GM18507 (cell line): ENCODE measurements at regions not wholly inside any gene's neighbourhood (a gene's known extent, or its start where the extent isn't known, plus 50 kb on each side); places are given as distances from the start of the nearest gene placed in this dataset.

Source experiments
- DNase-seq: peaks from one replicate; pipeline ENCODE4 v3.0.0; 2011; ENCODE audit warnings: low read depth; ENCODE audit not compliant: insufficient read length; ENCODE audit errors: extremely low spot score
- FAIRE-seq: peaks from 2 replicates; lab custom pipeline; 2011; peaks lifted over from hg19 to GRCh38; lab: Jason Lieb, UNC

- FAIRE-seq (no peak), DNase-seq (no peak)
Measured at GRCh38 chr10:29860166-29860565, 199.2 kb downstream of the JCAD start.

DNA sequence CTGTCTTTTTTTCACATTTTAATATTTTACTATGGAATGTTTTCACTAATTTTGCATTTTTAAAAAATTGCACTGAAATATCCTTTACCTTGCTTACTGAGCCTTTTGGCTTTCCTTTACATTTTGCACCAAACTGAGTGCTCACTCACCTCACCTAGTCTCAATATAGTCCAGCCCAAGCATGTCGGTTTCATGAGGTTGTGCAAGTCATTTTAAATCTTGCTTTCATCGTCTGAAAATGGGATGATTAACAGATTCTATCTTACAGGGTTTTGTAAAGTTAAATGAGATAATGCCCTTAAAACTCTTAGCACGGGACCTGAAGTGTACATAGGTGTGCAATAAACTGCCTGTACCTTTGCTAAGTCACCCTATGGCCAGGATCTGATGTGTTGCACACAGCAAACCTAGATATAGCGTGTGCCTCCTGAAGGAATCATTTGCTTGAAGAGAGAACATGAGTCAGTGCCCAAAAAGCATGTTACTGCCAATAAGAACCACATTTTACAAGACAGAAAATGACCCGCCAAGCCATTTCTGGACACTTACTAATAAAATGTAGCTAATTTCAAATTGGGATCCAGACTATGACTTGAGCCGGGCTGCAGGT, 199.8 kb downstream of the JCAD start:
- no peak for DNase-seq
- no peak for FAIRE-seq

DNA sequence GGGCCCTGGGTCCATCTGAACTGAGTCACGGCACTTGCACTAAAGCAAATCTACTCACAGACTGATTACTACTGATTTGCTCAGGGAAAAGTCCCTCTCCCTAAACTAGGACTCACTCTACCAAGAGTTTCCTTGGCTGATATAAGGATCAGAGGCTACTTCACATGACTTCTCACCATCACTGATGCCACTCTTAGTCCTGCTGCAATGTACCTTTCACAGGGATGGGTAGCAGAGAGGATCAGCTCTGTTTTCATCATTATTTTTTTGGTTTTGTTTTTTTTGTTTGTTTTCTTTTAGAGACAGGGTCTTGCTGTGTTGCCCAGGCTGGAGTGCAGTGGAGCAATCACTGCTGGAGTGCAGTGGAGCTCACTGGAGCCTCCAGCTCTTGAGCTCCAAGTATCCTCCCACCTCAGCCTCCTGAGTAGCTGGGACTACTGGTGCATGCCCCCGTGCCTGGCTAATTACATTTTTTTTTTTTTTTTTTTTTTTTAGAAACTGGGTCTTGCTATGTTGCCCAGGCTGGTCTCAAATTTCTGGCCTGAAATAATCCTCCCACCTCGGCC, 200.6 kb downstream of the JCAD start:
- no peak for DNase-seq
- no peak for FAIRE-seq

DNA sequence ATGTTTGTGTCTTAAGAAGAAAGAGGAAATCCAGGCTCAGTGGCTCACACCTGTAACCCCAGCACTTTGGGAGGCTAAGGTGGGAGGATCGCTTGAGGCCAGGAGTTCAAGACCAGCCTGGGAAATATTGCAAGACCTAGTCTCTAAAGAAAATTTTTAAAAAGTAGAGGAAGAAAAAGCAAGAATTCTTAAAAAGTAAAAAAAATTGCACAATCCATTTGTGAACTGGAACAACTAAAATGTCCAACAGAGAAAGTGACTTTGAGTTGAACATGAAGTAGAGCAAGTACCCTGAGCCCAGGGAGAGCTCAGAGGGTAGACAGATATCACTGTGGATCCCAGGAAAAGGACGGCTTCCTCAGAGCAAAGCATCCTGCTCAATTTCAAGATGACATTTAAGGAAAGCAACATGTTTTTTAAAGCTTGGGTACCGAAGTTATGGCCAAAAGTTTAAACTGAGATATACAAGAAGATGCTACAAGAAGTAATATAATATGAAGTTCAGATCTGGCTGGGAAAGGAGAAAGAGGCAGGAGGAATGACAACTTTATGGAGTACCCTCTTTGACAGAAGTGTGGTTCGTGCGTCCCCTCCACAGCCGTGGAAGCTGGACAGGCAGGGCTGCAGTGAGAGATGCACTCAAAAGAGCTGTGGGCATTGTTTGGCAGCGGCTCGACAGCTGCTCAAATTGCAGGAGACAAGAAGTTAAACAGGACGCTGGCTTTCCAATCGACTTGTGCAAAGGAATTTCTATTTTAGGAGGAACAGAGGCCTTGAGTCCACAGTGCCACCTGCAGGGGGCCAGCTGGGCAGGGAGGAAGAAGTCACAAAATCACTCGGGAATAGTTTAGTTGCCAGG, 201.3 kb downstream of the JCAD start:
- DNase-seq: no peak
- FAIRE-seq: no peak

DNA sequence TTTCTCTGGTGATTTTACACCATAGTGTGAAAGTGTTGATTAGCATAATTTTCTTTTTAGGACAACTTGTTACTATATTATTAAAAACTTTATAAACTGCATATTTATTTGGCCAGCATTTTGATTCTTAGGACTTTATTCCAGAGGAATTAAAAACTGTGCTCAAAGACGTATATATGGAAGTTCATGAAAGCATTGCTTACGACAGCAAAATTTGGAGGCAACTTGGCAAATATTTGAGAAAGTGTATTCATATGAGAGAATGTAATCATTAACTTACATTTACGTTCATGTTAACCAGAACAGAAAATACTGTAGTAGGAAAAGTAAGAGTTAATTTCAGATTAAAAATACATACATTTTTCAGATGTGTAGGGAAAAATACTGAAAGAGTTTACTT, 203.1 kb downstream of the JCAD start:
- no peak for FAIRE-seq
- DNase-seq: no peak

DNA sequence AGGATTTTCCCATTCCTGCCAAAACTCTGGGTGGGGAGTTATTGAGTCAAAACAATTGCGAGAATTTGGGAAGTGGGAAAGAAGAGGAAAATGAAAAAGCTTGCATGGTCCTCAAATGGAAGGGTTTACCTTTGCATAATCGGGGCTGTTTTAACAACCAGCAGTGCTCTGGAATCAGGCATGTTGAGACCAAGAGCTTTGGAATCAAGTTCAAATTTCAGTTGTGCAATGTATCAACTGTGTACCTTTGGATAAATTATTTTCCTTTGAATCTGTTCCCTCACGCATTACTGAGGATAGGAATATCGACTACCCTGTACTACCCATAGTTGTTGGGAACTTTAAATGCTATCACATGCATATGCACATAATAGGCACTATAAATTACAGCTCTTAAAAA, 205.5 kb downstream of the JCAD start:
- DNase-seq (no peak), FAIRE-seq (no peak)

GRCh38 chr10:29851241-29851640, 208.1 kb downstream of the JCAD start:
- FAIRE-seq (no peak), DNase-seq (no peak)

DNA sequence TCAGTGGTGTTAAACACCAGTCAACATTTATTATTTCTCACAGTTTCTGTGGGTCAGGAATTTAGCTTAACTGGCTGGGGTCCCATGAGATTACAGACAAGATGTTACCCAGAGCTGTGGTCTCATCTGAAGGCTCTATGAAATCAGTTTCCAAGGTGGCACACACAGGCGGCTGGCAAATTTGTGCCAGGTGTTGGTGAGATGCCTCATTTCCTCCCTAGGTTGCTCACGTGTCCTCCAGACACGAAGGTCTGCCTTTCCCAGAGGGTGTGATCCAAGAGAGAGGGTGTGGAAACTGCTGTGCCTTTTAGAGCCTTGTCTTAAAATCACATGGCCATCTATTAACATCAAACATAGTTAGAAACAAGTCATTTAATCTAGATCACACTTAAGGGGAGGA, 209.0 kb downstream of the JCAD start:
- DNase-seq (no peak), FAIRE-seq (no peak)

DNA sequence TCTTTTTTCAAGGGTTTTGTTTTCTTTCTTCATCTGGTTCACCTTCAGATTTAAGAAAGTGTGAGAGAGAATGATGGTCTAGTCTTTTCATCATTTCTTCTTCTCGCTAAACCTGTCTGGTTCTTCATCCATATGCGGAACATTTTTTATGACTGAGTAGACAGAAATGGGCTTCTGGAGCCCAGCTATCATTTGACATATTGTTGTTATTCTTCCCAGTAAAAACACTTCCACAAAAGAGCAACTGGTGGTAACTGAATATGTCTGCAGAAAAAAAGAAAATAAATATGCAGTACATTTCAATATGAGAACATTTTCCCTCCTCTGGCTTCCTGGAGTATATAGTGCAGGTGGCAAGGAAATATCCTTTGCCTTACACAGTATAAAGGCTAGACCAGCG, 209.5 kb downstream of the JCAD start:
- FAIRE-seq (no peak), DNase-seq (no peak)

DNA sequence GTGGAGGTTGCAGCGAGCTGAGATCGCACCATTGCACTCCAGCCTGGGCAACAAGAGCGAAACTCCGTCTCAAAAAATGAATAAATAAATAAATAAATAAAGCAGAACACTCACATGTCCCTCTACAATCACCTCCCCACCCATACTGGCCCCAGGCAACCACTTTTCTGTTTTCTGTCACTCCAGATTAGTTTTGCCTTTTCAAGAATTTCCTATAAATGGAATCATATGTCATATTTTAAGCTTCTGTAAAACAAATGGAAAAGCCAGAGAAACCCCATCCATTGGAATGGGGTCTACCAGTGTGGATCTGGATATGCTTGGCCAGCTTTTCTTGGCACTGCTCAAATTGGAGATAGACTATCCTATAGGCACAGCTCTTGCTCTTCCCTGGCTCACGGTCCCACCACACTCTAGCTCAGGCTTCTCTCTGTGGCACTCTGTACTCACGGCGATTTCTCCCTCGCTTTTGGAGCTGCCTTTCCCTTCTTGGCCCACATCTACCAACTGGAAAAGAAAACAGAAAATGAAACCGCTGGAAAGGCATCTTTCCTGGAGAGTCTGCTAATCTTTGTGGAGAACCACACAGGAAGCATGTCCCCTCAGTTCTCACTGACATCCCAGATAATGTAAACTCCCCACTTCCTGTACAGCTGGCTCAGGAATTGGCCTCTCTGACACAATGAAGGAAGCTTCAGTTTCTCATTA, 210.1 kb downstream of the JCAD start:
- no peak for DNase-seq
- no peak for FAIRE-seq

DNA sequence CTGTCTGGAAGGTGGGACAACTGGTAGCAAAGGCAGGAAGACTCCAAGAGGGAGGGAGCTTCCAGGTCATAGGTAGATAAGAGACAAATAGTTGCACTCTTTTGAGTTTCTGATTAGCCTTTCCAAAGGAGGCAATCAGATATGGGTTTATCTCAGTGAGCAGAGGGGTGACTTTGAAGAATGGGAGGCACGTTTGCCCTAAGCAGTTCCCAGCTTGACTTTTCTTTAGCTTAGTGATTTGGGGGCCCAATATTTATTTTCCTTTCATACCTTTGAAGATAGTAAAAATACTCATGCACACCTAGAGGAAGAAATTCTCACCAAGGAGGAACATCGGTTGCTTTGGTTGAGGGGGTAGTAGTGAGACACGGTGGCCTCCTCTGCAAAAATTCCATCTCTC, 212.1 kb upstream of the SVIL start:
- FAIRE-seq: no peak
- DNase-seq: no peak

GRCh38 chr10:29845166-29845565, 210.4 kb upstream of the SVIL start:
- FAIRE-seq (no peak), DNase-seq (no peak)

GRCh38 chr10:29843143-29843542, 208.4 kb upstream of the SVIL start:
- FAIRE-seq (no peak), DNase-seq (no peak)

GRCh38 chr10:29841724-29842649, 207.2 kb upstream of the SVIL start:
- DNase-seq (no peak), FAIRE-seq (no peak)

DNA sequence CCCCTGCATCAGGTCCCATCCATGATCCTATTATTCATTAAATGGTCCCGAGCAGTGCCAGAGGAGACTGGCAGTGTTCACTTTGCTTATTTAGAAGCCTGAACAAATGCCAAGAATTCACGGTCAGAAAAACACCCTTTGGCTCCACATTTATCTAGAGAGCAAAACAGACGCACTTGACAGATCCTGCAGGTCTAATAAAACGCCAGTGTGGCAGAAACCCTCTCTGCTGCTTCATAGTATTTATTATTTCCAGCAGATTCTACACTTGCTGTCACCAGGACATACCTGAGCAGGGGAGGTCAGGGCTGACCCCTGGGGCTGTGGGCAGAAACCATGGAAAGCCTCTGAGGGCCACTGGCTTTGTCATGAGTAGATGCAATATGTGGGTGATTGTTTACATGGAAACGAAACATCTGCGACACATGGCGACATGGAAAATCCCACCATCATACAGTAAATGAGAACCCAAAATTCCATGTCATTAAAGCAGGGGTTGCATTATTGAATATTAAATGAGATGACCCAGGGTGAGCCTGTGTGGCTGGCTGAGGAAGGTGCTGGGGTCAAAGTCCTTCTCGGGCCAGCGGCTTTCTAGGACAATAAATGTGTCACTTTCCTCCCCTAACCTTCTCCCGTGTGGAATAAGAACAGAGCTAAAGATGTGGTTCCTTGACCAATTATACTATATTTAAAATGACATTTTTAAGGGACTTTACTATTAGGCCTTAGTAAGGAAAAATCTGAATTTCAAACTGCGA, 205.9 kb upstream of the SVIL start:
- DNase-seq (no peak), FAIRE-seq (no peak)

- FAIRE-seq (no peak), DNase-seq (no peak)
Measured at GRCh38 chr10:29839826-29840515, 205.2 kb upstream of the SVIL start.

DNA sequence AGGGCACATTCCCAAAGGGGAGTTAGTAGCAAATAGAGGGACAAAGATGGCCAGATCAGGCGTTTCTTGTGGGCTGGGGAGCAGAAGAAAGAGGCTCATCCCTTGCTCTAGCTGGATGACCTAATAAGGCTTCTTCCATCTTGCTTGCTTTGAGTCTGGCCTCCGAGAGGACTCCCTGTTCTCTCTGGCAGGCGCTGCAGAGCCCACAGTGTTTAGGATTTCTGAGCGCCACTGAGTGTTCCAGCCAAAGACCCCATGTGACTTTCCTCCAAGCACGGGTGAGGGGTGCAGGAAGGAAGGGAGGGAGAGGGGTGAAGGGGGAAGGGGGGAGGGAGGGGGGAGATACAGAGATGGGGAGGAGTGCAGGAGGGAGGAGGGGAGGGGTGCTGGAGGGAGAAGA, 203.8 kb upstream of the SVIL start:
- no peak for DNase-seq
- FAIRE-seq: no peak

DNA sequence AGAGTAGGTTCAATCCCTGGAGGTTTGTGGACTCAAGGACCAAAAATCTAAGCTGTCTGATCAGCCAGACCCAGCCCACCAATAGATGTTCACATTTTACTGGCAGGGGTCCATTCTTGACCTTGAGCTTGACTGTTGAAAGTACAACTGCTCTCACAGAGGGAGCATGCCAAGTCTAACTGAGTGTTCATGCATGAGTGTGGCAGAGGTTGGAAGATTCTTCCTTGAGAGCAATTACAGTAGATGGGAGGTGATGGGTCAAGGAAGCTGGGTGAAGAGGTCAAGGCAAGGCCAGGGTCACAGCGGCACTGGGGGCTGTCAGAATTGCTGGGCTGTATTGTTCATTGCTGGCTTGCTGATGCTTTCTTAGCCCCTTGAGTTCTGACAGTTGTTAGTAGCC, 202.8 kb upstream of the SVIL start:
- FAIRE-seq (no peak), DNase-seq (no peak)
